Activated CD8-positive, alpha-beta memory T cell treated with anti-CD3 and anti-CD28 coated beads, Interleukin-2, amount 50 U/mL, for 24 hours (primary cell): ENCODE measurements at regions not wholly inside any gene's neighbourhood (a gene's known extent, or its start where the extent isn't known, plus 50 kb on each side); places are given as distances from the start of the nearest gene placed in this dataset.

Experiments used
- DNase-seq: peaks from one replicate; pipeline ENCODE4 v3.0.0-alpha.2; 2020; ENCODE audit errors: extremely low read depth

GRCh38 chr1:29471487-29472313 lies 235.4 kb downstream of the PTPRU start:
- no peak for DNase-seq

- DNase-seq = no peak
Measured at GRCh38 chr1:29470788-29471119, 234.4 kb downstream of the PTPRU start.

DNA sequence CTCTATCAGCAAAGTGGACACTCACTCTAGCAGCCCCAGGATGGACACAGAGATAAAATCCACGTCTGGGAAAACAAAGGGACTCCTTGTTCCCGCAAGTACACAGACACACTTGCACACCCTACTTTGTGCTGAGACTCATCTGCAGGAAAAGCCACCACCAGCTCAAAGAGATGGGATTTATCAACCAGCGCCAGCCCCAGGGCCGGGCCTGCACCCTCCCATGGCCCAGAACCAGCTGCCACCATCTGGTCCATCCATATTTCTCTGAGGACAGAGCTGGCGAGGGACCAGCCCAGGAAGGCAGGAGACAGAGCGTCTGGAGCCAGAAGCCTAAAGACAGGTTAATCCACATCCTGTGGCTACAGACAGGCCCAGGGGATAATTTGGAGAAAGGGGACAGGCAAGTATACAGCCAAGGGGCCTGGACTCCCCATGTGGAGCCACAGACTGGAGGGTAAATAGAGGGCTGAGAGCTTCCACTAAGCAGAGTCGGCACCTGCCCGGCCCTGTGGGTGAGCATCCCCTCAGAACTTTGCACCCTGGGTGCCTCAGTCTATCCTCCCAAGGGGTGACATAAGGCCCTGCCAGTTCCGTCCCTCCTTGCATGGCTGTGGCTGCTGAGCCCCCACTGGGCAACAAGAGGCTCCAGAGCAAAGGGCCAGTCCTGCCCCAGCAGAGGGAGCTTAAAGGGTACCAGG lies 233.9 kb downstream of the PTPRU start:
- DNase-seq = no peak

DNA sequence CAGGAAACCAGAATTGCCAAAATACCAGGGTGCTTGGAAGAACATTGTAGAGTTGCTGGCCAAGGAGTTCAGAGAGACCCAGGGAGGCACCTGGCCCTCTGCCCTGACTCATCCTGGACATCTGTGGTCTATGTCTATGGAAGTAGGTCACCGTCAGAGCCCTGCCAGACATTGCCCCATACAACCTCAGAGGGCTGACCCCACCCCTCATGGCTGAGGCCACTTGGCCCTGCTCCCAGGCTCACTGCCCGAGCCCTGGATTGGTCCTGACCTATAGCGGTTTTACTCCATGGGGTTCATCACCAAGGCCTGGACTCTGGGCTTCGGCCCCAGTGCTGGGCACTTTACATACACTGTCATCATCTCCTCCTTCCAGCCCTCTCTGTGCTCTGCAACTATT lies 233.1 kb downstream of the PTPRU start:
- DNase-seq = no peak

- no peak for DNase-seq
Measured at GRCh38 chr1:29467989-29468900, 231.9 kb downstream of the PTPRU start.

GRCh38 chr1:29466258-29466657 lies 229.9 kb downstream of the PTPRU start:
- DNase-seq = no peak

DNA sequence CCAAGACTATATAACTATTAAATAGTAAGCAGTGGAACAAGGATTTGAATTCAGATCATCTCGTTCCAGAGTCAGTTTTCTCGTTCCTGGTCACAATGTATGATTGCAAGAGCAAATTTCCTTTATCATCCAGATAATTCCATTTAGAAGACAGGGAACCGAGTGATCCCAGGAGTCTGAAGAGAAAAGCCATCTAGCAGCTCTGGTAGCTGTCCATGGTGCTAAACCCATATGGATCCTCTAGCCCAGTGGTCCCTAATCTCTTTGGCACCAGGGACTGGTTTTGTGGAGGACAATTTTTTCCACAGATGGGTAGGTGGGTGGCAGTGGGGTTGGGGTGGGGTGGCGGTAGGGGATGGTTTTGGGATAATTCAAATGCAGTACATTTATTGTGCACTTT lies 229.4 kb downstream of the PTPRU start:
- DNase-seq = no peak

DNA sequence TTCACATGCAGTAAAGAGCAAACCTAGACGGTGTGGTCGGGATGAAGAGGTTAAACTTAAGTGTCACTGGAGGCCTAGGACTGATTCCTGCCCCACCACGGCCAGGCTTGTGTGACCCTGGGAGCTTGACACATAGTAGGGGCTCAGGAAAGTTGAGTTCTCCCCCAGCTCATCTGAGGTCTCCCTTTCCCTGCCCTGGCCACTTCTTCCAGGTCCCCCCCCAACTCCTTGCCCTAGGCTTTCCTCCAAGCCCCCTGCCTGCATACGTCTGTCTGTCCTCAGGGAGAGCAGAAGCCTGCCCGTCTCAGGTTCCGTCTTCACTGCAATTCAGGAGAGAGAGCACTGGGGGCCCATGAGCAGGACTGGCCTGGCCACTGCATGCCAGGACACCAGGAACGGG lies 225.8 kb downstream of the PTPRU start:
- DNase-seq = no peak

DNA sequence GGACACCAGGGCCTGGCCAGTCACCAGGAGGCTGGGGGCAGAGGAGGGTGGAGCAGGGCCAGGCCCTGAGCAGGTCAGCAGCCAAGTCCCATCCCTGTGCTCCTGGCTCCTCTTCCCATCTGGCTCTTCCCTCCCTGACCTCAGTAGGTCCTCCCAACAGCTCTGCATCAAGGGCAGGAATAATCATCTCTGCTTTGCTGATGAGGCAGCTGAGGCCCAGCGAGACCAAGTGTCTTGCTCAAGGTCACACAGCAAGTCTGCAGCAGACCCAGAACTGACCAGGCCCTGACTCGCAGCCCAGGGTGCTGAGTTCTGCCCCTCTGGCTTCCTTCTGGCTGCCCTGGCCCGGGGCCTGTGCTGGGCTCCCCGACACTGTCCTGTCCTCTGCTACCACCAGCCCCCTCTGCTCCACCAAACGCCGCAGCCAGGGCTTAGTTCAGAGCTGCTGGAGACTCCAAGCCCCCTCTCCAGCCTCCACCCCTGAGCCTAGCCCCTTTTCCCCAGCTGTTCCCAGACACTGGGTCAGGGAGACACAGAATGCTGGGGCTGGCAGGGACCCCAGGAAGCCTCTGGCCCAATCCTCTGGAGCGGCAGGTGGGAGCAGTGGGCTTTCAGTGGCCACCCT lies 224.9 kb downstream of the PTPRU start:
- no peak for DNase-seq

DNA sequence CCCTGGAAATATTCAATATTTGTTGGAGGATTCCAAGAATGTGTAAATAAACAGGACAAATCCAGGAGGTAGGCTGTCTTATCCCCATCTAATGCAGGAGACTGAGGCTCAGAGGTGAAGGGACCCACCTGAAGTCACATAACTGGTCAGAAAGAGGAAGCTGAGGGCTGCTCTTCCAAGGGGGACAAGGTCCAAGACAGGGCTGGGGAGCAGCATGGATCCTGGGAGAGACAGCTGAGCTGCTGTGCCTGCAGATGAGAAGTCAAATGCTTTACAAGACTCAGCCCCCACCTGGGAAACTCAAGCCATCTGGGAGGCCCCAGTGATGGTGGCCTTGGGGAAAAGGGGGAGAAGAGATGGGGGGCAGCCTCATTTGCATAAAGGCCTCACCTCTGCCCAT lies 224.4 kb downstream of the PTPRU start:
- DNase-seq = no peak

DNA sequence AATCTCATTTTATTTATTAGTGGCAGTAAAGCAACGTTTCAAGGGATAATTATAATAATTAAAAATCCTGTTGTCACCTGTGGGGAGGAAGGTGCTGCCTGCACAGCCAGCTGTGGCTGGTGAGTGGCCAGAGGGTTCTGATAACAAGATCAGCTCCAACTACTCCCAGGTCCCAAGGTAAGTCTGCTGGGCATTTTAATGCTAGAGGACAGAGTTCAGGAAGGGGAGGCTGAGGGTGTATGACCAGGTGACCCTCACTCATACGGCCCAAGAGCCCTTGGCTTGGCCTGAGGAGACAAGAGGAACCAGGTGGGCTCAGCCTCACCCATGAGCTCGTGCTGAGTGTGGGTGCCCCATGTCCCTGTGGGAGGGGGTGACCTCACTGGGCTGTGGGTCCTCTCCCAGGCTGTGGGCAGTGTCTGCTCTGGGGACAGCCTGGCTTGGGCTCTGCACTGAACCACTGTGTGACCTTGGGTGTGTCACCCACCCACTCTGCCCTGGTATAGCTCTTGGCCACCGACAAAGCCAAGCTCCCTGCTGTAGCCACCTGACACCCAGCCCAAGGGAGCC lies 223.8 kb downstream of the PTPRU start:
- DNase-seq = no peak

GRCh38 chr1:29459620-29459945 lies 223.3 kb downstream of the PTPRU start:
- DNase-seq = no peak

GRCh38 chr1:29458737-29459619 lies 222.7 kb downstream of the PTPRU start:
- DNase-seq = no peak

DNA sequence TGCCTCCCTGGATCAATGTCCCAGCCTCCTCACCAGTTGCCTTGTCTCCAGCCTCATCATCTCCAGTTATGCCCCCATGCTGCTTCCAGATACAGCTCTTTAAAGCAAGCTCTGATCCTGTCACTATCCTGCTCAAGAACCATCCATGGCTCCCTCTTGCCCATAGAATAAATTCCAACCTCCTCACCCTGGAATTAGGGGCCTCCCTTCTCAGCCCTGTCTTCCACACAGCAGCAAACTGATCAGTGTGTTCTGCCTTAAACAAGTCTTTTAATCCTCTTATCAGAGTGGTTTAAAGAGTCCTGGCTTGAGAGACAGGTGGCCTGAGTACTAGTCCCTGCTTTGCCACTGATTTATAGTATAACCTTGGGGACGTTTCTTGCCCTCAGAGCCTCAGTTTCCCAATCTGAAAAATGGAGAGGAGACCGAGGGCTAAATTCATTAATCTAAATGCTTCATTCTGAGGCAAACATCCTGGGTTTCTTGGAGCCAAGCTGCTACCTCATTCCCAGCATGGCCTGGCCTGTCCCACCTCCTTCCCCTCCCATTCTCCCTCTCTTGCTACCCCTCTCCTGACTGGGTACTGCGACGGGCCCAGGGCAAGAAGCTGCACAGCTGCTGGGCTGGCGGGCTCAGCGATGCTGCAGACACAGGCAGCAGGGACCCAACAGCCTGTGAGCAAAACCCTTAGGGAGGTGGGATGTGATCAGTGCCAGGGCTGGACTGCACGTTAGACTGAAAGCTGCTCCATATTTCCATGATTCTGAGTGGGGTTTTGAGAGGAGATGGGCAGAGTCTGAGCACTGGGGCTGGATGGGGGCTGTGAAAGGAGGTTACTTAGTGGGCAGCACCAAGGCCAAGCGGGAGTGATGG lies 221.4 kb downstream of the PTPRU start:
- DNase-seq = no peak

GRCh38 chr1:29456685-29457435 lies 220.5 kb downstream of the PTPRU start:
- no peak for DNase-seq

- no peak for DNase-seq
Measured at GRCh38 chr1:29455781-29456180, 219.5 kb downstream of the PTPRU start.

GRCh38 chr1:29454616-29455380 lies 218.5 kb downstream of the PTPRU start:
- no peak for DNase-seq

- DNase-seq = no peak
Measured at GRCh38 chr1:29453502-29454240, 217.3 kb downstream of the PTPRU start.
